Skeletal muscle tissue (tissue), 3 donors: ENCODE measurements at regions not wholly inside any gene's neighbourhood (a gene's known extent, or its start where the extent isn't known, plus 50 kb on each side); places are given as distances from the start of the nearest gene placed in this dataset.

Source experiments
- H3K27ac ChIP-seq: one replicate; pipeline ENCODE4 v1.7.0; 2013; ENCODE audit warnings: mild to moderate bottlenecking, low read depth, low read length, inconsistent platforms
- H3K27me3 ChIP-seq, 3 donors: one replicate each; pipeline ENCODE4 v1.7.0; 2013; ENCODE audit warnings: low read length in 3 of 3; ENCODE audit not compliant: control insufficient read depth in 3 of 3, insufficient read depth in 3 of 3
- H3K36me3 ChIP-seq, 3 donors: one replicate each; pipeline ENCODE4 v1.7.0; 2013; ENCODE audit warnings: low read length in 3 of 3; ENCODE audit not compliant: control insufficient read depth in 3 of 3, insufficient read depth in 3 of 3
- H3K4me1 ChIP-seq, 3 donors: one replicate each; pipeline ENCODE4 v1.7.0; 2013; ENCODE audit warnings: low read length in 3 of 3, mild to moderate bottlenecking in 3 of 3; ENCODE audit not compliant: control insufficient read depth in 3 of 3, insufficient read depth in 3 of 3
- H3K4me3 ChIP-seq, 3 donors: one replicate each; pipeline ENCODE4 v1.7.0; 2013; ENCODE audit warnings: low read length in 3 of 3
- H3K9ac ChIP-seq, 3 donors: one replicate each; pipeline ENCODE4 v1.7.0; 2013; ENCODE audit warnings: low read length in 3 of 3, mild to moderate bottlenecking in 3 of 3, moderate library complexity in 2 of 3, low read depth in 1 of 3
- H3K9me3 ChIP-seq, 3 donors: one replicate each; pipeline ENCODE4 v1.7.0; 2013; ENCODE audit warnings: low read length in 3 of 3; ENCODE audit not compliant: control insufficient read depth in 3 of 3
- donor health status: Osteomylitis.

- Histone ChIP-seq H3K36me3 (no peaks in the 10 kb centered on the region), H3K4me1 (no peaks in the 10 kb centered on the region), H3K4me3 (no peak overlapping the region), H3K9ac (no peak overlapping the region), H3K27ac (no peak overlapping the region), H3K9me3 (peaks cover 0 to 3% (median 0%) of the 10 kb centered on the region in 3 donors), H3K27me3 (no peaks in the 10 kb centered on the region)
These were observed 251.2 kb upstream of the SALL1 start for GRCh38 chr16:51402298-51402697.

GRCh38 chr16:51401673-51402072, 250.6 kb upstream of the SALL1 start:
- no peaks in the 10 kb centered on the region for H3K27me3 ChIP-seq
- H3K27ac ChIP-seq: no peak overlapping the region
- H3K36me3 ChIP-seq: no peaks in the 10 kb centered on the region
- H3K4me3 ChIP-seq: no peak overlapping the region
- peaks cover 0 to 3% (median 0%) of the 10 kb centered on the region in 3 donors for H3K9me3 ChIP-seq
- no peak overlapping the region for H3K9ac ChIP-seq
- no peaks in the 10 kb centered on the region for H3K4me1 ChIP-seq

- Histone ChIP-seq H3K27me3 (no peaks in the 10 kb centered on the region), H3K9me3 (peaks cover 0 to 3% (median 0%) of the 10 kb centered on the region in 3 donors), H3K4me3 (no peak overlapping the region), H3K4me1 (no peaks in the 10 kb centered on the region), H3K9ac (no peak overlapping the region), H3K36me3 (no peaks in the 10 kb centered on the region), H3K27ac (no peak overlapping the region)
These were observed 249.0 kb upstream of the SALL1 start for GRCh38 chr16:51399908-51400670.

- Histone ChIP-seq H3K9ac (no peak overlapping the region), H3K9me3 (peaks cover 0 to 3% (median under 1%) of the 10 kb centered on the region in 3 donors), H3K27ac (no peak overlapping the region), H3K4me1 (peaks cover 0 to 3% (median 0%) of the 10 kb centered on the region in 3 donors), H3K4me3 (no peak overlapping the region), H3K27me3 (no peaks in the 10 kb centered on the region), H3K36me3 (no peaks in the 10 kb centered on the region)
These were observed 243.4 kb upstream of the SALL1 start for GRCh38 chr16:51394421-51394820.

- no peak overlapping the region for H3K4me3 ChIP-seq
- H3K4me1 ChIP-seq: peaks cover 0 to 3% (median 0%) of the 10 kb centered on the region in 3 donors
- peaks cover 0 to 7% (median 3%) of the 10 kb centered on the region in 3 donors for H3K9me3 ChIP-seq
- H3K36me3 ChIP-seq: no peaks in the 10 kb centered on the region
- H3K27me3 ChIP-seq: no peaks in the 10 kb centered on the region
- H3K27ac ChIP-seq: no peak overlapping the region
- H3K9ac ChIP-seq: no peak overlapping the region
These were observed 242.4 kb upstream of the SALL1 start for GRCh38 chr16:51393381-51394005.

GRCh38 chr16:51392521-51393187, 241.6 kb upstream of the SALL1 start:
- peaks cover 0 to 7% (median 3%) of the 10 kb centered on the region in 3 donors for H3K9me3 ChIP-seq
- no peaks in the 10 kb centered on the region for H3K36me3 ChIP-seq
- no peak overlapping the region for H3K27ac ChIP-seq
- H3K27me3 ChIP-seq: no peaks in the 10 kb centered on the region
- no peak overlapping the region for H3K4me3 ChIP-seq
- peaks cover 0 to 3% (median 0%) of the 10 kb centered on the region in 3 donors for H3K4me1 ChIP-seq
- no peak overlapping the region for H3K9ac ChIP-seq

GRCh38 chr16:51391798-51392511, 240.9 kb upstream of the SALL1 start:
- no peak overlapping the region for H3K27ac ChIP-seq
- no peaks in the 10 kb centered on the region for H3K27me3 ChIP-seq
- H3K4me3 ChIP-seq: no peak overlapping the region
- H3K4me1 ChIP-seq: peaks cover 0 to 3% (median 0%) of the 10 kb centered on the region in 3 donors
- H3K9ac ChIP-seq: no peak overlapping the region
- H3K36me3 ChIP-seq: no peaks in the 10 kb centered on the region
- H3K9me3 ChIP-seq: peaks cover 0 to 7% (median 3%) of the 10 kb centered on the region in 3 donors

GRCh38 chr16:51390877-51391276, 239.8 kb upstream of the SALL1 start:
- no peaks in the 10 kb centered on the region for H3K36me3 ChIP-seq
- no peak overlapping the region for H3K9ac ChIP-seq
- H3K4me3 ChIP-seq: no peak overlapping the region

GRCh38 chr16:51389881-51390280, 238.8 kb upstream of the SALL1 start:
- H3K27me3 ChIP-seq: no peaks in the 10 kb centered on the region
- H3K9ac ChIP-seq: no peak overlapping the region
- peaks cover 0 to 7% (median 3%) of the 10 kb centered on the region in 3 donors for H3K9me3 ChIP-seq
- no peak overlapping the region for H3K4me3 ChIP-seq
- no peaks in the 10 kb centered on the region for H3K36me3 ChIP-seq
- no peak overlapping the region for H3K27ac ChIP-seq
- peaks cover 0 to 3% (median 0%) of the 10 kb centered on the region in 3 donors for H3K4me1 ChIP-seq

More at GRCh38 chr16:51390877-51391276, 239.8 kb upstream of the SALL1 start:
- Histone ChIP-seq H3K27me3 (no peaks in the 10 kb centered on the region), H3K9me3 (peaks cover 0 to 7% (median 3%) of the 10 kb centered on the region in 3 donors), H3K4me1 (peaks cover 0 to 3% (median 0%) of the 10 kb centered on the region in 3 donors), H3K27ac (no peak overlapping the region)
